VCaP (cell line): ENCODE measurements at regions not wholly inside any gene's neighbourhood (a gene's known extent, or its start where the extent isn't known, plus 50 kb on each side); places are given as distances from the start of the nearest gene placed in this dataset.

Experiments
- H3K27ac ChIP-seq: fragments of 450-650 bp; 2 replicates; pipeline ENCODE4 v1.5.1; 2017
- CTCF ChIP-seq: fragments of 450-650 bp; conservative IDR thresholded peaks from 2 replicates; pipeline ENCODE4 v1.5.1; 2017; ENCODE audit warnings: mild to moderate bottlenecking, moderate library complexity

GRCh38 chr1:168397806-168398205, 117.1 kb downstream of the TBX19 start:
- no peak overlapping the region for H3K27ac ChIP-seq
- no peak for TF ChIP-seq CTCF

- no peak overlapping the region for H3K27ac ChIP-seq
- no peak for TF ChIP-seq CTCF
Observed at GRCh38 chr1:168396940-168397684, 116.4 kb downstream of the TBX19 start.

- no peak overlapping the region for H3K27ac ChIP-seq
Observed at GRCh38 chr1:168396508-168396907, 115.8 kb downstream of the TBX19 start.

GRCh38 chr1:168394858-168395257, 114.2 kb downstream of the TBX19 start:
- TF ChIP-seq CTCF, result no peak
- no peak overlapping the region for H3K27ac ChIP-seq

More at GRCh38 chr1:168396508-168396907, 115.8 kb downstream of the TBX19 start:
- TF ChIP-seq CTCF, result no peak

GRCh38 chr1:168392958-168393549, 112.4 kb downstream of the TBX19 start:
- no peak overlapping the region for H3K27ac ChIP-seq
- no peak for TF ChIP-seq CTCF

GRCh38 chr1:168391851-168392681, 111.4 kb downstream of the TBX19 start:
- TF ChIP-seq CTCF, result no peak
- H3K27ac ChIP-seq, result peak overlapping the region; percentile 55

GRCh38 chr1:168390271-168390670, 109.6 kb downstream of the TBX19 start:
- no peak for TF ChIP-seq CTCF
- H3K27ac ChIP-seq, result no peak overlapping the region
